Fibroblast of upper back skin (primary cell): ENCODE measurements at regions not wholly inside any gene's neighbourhood (a gene's known extent, or its start where the extent isn't known, plus 50 kb on each side); places are given as distances from the start of the nearest gene placed in this dataset.

ENCODE experiments used
- DNase-seq: peaks from one replicate; pipeline ENCODE4 v3.0.0-alpha.2; 2013

DNA sequence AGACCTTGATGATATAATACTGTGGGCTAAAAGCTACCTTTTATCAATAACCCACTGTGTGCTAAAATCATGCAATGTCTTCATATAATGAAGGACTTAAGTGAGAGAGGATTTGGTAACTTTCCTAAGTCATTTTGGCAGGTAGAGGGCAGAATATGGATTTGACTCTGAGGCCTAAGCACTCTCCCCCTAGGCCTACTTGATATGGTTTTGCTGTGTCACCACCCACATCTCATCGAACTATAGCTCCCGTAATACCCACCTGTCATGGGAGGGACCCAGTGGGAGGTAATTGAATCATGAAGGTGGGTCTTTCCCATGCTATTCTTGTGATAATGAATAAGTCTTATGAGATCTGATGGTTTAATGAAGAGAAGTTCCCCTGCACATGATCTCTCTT is 229.7 kb downstream of the GBA3 start:
- no peak for DNase-seq

DNA sequence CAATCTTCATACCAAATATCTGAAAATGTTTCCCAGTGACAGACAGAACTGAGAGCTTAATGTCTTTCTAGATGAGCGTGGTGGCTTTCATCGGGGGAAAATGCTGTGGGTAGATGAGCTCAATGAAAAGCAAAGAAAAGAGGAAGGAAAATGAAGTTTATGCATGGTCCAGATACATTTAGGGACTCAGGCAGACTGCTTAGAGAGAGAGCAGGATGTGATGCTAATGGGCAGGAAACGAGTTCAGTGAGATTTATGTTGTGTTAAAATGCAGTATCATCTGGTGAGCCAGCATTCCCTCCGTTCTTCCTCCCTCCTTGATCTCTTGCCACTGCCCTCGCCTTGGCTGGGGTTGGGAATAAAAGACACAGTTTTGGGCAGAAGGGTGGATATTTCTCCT is 229.2 kb downstream of the GBA3 start:
- DNase-seq, result no peak

DNA sequence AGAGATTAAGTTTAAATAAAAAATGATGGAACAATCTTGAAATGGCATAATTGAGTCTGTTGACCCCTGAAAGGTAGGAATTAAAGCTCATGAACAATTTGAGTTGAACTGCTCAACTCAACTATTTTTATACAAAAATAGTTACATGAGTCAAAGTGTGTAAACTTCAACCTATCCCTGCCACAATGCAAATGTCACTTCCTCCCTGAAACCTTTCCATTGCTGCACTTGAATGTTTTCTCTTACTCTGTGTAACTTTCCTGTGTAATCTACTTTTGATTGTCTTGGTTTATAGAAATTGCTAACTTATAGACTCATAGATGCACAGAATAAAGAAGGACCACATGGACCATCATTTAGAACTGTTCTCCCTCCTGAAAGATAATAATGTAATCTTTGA is 218.5 kb downstream of the GBA3 start:
- DNase-seq, result no peak

DNA sequence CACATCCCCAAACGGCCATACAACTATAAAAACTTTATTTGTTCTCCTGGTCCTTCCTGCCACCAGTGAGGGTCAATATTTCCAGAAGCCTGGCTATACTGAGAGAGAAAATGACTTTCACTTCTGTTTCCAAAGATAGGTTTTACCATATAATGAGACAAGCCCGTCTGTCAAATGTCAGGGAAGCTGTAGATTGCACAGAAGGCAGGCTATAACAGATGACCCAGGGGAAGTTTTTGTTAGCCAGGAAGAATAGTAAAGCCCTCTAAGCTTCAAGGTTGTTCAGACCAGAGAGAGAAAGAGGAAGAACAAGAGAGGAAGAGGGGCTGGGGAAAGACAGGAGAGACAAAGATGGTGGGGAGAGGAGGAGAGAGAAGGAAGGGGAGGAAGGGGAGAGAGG is 217.5 kb downstream of the GBA3 start:
- DNase-seq, result no peak

DNA sequence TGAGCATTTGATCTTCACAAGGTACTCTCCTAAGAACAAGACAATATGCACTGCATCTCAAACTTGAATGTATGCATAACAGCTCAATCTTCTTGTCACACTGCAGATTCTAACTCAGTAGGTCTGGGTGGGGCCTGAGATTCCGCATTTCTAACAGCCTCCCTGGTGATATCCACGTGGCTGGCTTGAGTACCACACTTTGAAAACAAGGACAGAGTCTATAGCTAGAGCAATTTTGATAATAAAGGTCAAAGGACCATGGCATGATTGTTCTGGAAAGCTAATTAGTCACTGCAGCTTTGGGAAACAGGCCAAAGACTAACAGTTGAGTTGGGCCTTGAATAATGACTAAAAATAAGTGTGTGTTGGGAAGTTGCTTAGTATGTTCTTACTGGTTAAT is 213.3 kb downstream of the GBA3 start:
- DNase-seq, result no peak

DNA sequence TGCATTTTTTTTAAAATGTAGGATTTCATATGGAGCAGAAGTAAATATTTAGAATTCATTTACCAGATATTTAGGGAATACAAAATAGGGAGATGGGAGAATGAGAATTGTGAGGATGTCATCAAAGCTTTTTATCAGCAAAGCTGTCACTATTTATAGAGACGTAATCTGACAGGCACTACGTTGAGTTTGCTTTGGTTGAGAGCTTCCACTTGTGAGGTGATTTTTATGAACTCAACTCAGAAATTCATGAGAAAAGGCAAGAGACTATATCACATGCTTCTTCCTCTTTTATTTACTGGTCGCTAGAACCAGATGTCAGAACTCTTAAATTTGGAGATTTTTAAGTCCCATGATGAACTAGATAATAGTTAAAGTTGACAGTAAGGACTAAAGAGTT is 211.2 kb downstream of the GBA3 start:
- DNase-seq, result no peak

DNA sequence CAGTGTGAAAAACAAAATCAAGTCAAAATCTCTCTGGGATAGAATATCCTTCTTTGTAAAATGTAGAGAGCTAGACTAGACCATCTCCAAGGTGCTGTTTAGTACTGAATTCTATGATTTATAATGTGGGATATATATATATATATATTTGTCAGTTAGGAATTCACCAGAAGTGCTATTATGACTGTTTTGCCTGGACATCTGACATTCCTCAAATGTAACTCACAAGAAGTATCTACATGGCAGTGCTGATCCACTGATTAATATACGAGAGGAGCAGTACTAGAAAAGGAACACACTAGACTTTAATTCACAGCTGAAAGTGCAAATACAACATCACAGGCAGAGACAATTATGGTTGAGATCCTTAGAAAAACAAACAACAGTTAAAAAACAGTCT is 208.9 kb downstream of the GBA3 start:
- peak; percentile 69 for DNase-seq

DNA sequence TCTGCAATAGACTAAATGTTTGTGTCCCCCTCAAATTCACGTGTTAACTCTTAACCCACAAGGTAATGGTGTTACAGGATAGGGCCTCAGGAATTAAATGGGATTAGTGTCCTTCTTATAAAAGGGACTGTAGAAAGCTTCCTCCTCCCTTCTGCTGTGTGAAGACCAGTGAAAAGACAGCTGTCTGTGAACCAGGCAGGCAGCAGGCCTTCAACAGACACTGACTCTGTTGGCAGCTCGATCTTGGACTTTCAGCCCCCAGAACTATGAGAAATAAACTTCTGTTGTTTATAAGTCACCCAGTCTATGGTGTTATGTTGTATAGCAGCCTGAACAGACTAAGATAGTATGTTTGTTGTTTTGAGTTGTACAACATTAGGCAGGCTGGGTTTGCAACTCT is 208.1 kb downstream of the GBA3 start:
- no peak for DNase-seq

DNA sequence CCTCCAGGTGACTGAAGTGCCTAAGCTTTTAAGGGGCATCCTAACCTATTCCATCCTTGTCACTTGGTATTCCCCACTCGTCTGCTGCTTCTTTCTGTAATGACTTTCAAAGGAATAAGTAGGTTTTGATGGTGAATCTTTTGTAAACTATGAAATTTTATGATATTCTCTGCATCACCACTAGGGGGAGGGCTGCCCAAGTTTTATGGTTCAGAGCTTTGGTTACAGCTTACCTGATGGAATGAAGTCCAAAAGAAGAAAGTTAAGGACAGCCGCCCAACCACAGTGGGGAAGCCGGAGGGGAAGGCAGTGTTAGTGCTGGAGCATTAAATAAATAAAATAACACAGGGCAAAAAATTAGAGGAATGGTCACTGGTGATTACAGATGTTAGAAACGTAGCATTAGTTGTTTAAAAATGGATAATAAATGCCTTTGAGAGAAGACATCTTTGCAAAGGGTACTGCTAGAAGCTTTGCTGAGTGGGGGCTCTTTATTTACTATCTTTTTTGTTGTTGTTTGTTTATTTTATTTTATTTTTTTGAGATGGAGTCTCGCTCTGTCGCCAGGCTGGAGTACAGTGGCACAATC is 204.9 kb downstream of the GBA3 start:
- peak; percentile 21 for DNase-seq

DNA sequence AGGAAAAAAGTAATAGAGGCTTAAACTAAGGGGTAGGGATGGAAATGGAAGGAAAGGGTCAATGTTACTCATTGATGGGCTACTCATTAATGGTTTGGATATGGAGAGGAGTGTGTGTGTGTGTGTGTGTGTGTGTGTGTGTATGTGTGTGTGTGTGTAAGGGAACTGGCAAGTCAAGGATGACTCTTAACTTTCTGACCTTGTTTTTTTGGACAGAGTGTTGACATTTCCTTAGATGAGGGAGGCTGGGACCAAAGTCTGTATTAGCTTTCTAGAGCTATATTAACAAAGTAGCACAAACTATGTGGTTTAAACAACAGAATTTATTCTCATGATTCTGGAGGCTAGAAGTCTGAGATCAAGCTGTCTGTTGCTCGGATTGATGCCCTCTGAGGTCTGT is 202.7 kb downstream of the GBA3 start:
- no peak for DNase-seq

DNA sequence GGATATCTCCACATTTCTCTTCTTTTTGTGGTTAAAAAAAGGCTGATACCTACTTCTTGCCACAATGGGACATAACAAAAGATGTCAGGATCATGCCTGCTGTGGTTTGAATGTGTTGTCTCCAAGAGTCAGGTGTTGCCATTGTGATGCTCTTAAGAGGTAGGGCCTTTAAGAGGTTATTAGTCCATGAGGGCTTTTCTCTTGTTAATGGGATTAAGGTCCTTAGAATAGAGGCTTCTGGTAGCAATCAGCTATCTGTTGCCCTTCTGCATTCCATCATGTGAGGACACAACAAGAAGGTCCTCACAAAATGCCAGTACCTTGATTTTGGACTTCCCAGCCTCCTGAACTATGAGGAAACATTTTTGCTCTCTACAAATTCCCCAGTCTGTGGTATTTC is 191.4 kb downstream of the GBA3 start:
- DNase-seq, result no peak

DNA sequence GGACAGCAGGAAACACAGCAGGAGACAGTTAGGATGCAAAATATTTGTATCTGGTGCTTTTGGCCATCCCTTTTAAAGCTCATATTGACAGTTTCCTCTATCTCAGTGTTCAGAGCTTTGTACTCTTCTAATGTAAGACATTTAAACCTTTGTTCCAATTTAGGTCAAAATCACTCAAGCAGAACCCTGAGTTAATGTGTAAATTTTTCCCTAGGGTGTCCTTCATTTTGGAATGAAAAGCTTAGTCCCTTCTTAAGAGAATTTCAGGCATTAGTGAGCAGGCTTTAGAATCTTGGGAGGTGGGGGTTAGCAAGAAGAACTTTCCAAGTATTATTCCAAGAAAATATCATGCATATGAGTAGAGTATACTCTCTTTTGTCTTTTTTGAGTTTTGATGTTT is 188.7 kb downstream of the GBA3 start:
- no peak for DNase-seq

DNA sequence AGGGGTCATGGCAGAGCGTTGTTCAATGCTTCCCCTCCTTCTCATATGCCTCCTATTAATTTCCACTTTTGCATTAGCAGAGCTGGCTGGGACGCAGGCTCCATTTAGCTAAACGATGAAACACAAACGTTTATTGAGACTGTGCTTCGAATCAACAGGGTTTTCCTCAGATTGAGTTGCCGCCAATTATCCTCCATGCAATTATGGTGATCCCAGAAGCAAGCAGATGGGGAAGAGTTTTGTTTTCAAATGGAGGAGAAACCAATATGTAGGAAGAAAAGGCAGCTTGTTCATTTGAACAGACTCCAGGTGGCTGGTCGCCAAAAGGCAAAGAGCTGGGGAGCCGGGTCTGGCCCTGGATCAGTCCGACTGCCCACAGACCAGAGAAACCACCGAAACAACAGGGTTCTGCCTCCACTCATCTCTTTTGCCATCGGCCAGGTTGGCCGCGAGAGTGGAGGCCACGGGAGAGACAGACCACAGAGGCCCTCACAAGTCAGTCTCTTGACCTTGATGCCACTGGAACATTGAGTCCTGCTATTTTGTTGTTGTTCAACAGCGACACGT is 184.8 kb downstream of the GBA3 start:
- DNase-seq, result no peak

DNA sequence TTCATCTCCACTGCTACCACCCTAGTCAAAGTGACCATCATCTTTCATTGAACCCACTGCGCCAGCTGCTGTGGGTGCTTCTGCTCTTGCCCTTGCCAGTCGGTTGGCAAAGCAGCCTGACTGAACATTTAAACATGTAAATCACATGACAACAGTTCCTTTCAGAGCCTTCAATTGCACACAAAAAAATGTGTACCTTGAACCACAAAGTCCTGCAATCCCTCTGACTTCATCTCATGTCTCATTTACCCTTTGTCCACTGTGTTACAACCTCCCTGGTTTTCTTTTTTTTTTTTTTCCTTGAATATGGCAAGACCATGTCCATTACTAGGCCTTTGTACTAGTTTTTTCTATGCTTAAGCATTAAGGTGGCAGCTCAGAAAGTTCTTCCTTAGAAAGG is 183.5 kb downstream of the GBA3 start:
- no peak for DNase-seq

DNA sequence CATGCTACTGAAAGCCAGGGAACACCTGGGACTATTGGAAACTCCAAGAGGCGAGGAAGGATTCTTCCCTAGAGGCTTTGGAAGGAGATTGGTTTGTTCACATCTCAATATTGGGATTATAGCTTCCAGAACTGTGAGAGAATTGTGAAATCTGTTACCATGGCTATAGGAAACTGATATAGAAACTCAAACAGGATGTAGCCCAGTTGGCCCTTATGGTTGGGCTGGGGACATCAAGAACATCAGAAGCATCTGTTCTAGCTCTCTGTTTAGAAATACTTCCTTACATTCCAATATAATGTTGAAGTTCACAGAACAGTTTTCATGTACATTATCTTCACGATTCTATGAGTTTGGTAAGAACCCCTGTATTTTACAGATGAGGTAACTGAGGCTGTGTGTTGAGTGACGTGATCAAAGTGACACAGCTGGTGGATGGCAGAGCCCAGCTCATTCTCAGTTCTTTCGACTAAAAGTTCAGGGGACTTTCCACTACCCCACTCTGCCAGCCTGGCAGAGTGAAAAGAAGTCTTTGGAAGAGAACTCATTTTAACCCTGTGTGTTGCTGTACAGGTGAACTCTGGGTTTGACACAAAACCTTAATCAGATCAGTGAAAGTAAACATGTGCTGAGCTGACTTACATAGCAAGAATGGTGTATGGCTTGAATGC is 183.0 kb downstream of the GBA3 start:
- no peak for DNase-seq

DNA sequence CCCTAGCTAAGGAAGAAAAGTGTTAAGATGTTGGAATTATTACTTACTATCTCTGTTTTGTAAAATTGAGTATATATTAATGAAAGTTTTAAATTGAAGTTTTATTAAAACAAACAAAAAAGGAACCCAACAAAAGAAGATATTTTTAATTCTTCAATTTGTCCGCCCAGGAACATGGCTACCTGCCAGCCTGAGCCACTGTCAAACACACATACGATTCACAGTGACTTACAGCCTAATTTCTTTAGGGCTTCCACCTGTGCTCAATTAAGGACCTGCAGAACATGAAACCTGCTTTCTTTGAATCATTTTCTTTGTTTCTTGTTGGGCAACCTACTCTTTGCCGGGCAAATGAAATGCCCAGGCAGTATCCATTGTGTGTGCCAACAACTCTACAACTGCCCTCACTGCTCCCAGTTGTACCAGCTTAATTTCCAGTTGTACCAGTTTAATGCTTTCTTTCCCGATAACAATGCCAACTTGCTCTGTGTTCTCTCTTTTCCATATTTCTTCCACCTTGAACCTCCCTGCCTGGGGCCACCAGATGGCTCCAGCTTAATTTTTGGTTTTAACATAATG is 181.7 kb downstream of the GBA3 start:
- no peak for DNase-seq

DNA sequence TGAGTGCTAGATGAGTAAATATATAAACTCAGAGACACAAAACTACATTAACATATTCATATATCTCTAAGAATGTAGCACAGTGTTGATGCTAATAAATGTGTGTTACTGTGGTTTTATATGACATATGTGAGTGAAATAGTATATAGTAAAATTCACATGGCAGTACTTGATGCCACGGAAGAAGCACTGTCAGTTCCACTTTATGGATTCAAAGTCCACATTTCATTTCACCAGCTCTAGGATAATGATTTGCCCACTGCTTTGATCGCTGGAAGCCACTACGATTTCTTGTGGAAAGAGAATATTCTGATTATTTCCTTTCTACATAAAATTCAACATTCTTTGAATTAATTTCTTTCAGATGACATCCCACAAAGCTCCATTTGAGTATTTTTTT is 181.2 kb downstream of the GBA3 start:
- no peak for DNase-seq

DNA sequence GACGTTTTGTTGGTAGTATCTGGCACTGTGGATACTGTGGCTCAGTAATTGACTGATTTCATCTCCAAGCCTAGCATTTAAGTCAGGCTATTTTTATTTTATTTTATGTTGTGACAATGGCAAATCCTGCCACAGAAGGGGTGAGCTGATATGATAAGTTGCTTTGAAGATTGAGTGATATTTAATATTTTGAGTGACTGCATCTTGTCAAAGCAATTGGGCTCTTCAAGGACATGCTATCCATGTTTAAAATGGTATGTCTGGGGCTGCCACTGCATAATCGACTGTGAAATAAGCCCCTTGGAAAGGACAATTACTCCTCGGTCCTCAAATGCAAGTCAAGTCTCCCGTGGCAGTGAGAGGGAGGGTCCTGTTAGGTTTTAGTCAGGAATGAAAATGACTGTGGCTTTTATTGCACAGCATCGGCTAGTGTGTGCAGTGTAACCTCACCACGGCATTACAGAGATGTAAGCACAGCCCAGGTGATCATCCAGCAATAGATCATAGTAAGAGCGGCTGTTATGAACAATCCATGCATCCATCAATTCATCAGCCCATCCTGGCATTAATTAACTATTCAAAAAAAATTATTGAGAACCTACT is 178.2 kb downstream of the GBA3 start:
- no peak for DNase-seq

DNA sequence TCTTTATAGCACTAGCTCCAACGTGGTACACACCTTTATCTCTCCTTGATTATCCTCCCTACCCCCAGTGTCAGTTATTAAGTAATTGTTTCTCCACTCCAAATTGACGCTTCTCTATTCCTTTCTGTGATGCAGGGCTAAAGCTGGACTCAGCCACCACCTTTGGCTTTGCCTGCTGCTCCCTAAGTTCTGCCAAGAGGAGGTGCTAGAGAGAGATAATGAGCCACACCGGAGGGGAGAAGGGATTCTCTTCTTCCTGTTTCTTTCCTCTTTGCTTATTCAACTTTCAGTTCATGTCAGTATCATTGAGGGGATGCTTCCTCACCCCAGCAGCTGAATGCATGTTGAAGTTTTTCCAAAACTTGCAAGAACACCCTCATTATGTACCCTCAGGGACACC is 176.5 kb downstream of the GBA3 start:
- no peak for DNase-seq
